ENCODE measurements at regions not wholly inside any gene's neighbourhood (a gene's known extent, or its start where the extent isn't known, plus 50 kb on each side); places are given as distances from the start of the nearest gene placed in this dataset.

- Histone ChIP-seq H3K27me3 (ENCODE audit: control insufficient read depth, insufficient read depth, low read length) (peaks cover 39% of the 10 kb centered on the region), H3K4me3 (replicated peaks in 1 of 4; ENCODE audit: control extremely low read depth in 1 of 4, insufficient read depth in 1 of 4, low read depth in 3 of 4, low read length in 4 of 4) (no peak overlapping the region), H3K9ac (ENCODE audit: insufficient read depth, low read length) (no peak overlapping the region), H3K27ac (ENCODE audit: insufficient read depth, low read length) (no peak overlapping the region), H3K4me1 (ENCODE audit: control insufficient read depth, extremely low read depth, insufficient read depth, low read length) (no peaks in the 10 kb centered on the region), H3K36me3 (ENCODE audit: control insufficient read depth, insufficient read depth, low read length) (no peaks in the 10 kb centered on the region), H2AFZ (ENCODE audit: low read length) (no peak overlapping the region), H3K79me2 (ENCODE audit: control insufficient read depth, insufficient read depth, low read length) (no peaks in the 10 kb centered on the region), H3K9me3 (ENCODE audit: control insufficient read depth, insufficient read depth, low read depth, low read length) (no peaks in the 10 kb centered on the region), H3K4me2 (ENCODE audit: extremely low read depth, insufficient read depth, low read length) (no peak overlapping the region), H4K20me1 (ENCODE audit: control insufficient read depth, extremely low read depth, insufficient read depth, low read length) (no peaks in the 10 kb centered on the region)
- TF ChIP-seq CTCF (conservative IDR thresholded peaks at IDR 0.05 in 1 of 2, IDR thresholded peaks at IDR 0.05 in 1 of 2; ENCODE audit: low read depth in 1 of 2, low read length in 2 of 2): no peak
- TF ChIP-seq EZH2 (IDR thresholded peaks at IDR 0.05; ENCODE audit: low read length, missing control alignments): no peak
- DNase-seq (ENCODE audit: low read depth in 2 of 2): peak in 1 of 2 donors; percentile 20
Measured at GRCh38 chr15:70538278-70538677, 225.1 kb downstream of the UACA start.

- Histone ChIP-seq H3K27ac (ENCODE audit: insufficient read depth, low read length) (no peak overlapping the region), H4K20me1 (ENCODE audit: control insufficient read depth, extremely low read depth, insufficient read depth, low read length) (no peaks in the 10 kb centered on the region), H3K9me3 (ENCODE audit: control insufficient read depth, insufficient read depth, low read depth, low read length) (no peaks in the 10 kb centered on the region), H3K4me3 (replicated peaks in 1 of 4; ENCODE audit: control extremely low read depth in 1 of 4, insufficient read depth in 1 of 4, low read depth in 3 of 4, low read length in 4 of 4) (no peak overlapping the region), H3K9ac (ENCODE audit: insufficient read depth, low read length) (no peak overlapping the region), H3K4me2 (ENCODE audit: extremely low read depth, insufficient read depth, low read length) (no peak overlapping the region), H3K36me3 (ENCODE audit: control insufficient read depth, insufficient read depth, low read length) (no peaks in the 10 kb centered on the region), H2AFZ (ENCODE audit: low read length) (no peak overlapping the region), H3K79me2 (ENCODE audit: control insufficient read depth, insufficient read depth, low read length) (no peaks in the 10 kb centered on the region), H3K4me1 (ENCODE audit: control insufficient read depth, extremely low read depth, insufficient read depth, low read length) (no peaks in the 10 kb centered on the region), H3K27me3 (ENCODE audit: control insufficient read depth, insufficient read depth, low read length) (peaks cover 36% of the 10 kb centered on the region)
- no peak for DNase-seq (ENCODE audit: low read depth in 2 of 2)
- TF ChIP-seq EZH2 (IDR thresholded peaks at IDR 0.05; ENCODE audit: low read length, missing control alignments) (no peak), CTCF (conservative IDR thresholded peaks at IDR 0.05 in 1 of 2, IDR thresholded peaks at IDR 0.05 in 1 of 2; ENCODE audit: low read depth in 1 of 2, low read length in 2 of 2) (no peak)
Measured at GRCh38 chr15:70535955-70536338, 227.4 kb downstream of the UACA start.

GRCh38 chr15:70535071-70535954 is 228.0 kb downstream of the UACA start:
- TF ChIP-seq EZH2 (IDR thresholded peaks at IDR 0.05; ENCODE audit: low read length, missing control alignments): no peak
- no peak for TF ChIP-seq CTCF (conservative IDR thresholded peaks at IDR 0.05 in 1 of 2, IDR thresholded peaks at IDR 0.05 in 1 of 2; ENCODE audit: low read depth in 1 of 2, low read length in 2 of 2)
- Histone ChIP-seq H4K20me1 (ENCODE audit: control insufficient read depth, extremely low read depth, insufficient read depth, low read length) (no peaks in the 10 kb centered on the region), H3K27ac (ENCODE audit: insufficient read depth, low read length) (no peak overlapping the region), H3K4me2 (ENCODE audit: extremely low read depth, insufficient read depth, low read length) (no peak overlapping the region), H3K27me3 (ENCODE audit: control insufficient read depth, insufficient read depth, low read length) (peaks cover 36% of the 10 kb centered on the region), H2AFZ (ENCODE audit: low read length) (no peak overlapping the region), H3K9ac (ENCODE audit: insufficient read depth, low read length) (no peak overlapping the region), H3K4me3 (replicated peaks in 1 of 4; ENCODE audit: control extremely low read depth in 1 of 4, insufficient read depth in 1 of 4, low read depth in 3 of 4, low read length in 4 of 4) (no peak overlapping the region), H3K4me1 (ENCODE audit: control insufficient read depth, extremely low read depth, insufficient read depth, low read length) (no peaks in the 10 kb centered on the region), H3K79me2 (ENCODE audit: control insufficient read depth, insufficient read depth, low read length) (no peaks in the 10 kb centered on the region), H3K36me3 (ENCODE audit: control insufficient read depth, insufficient read depth, low read length) (no peaks in the 10 kb centered on the region), H3K9me3 (ENCODE audit: control insufficient read depth, insufficient read depth, low read depth, low read length) (no peaks in the 10 kb centered on the region)
- no peak for DNase-seq (ENCODE audit: low read depth in 2 of 2)
